GM21529 (cell line): ENCODE measurements at regions not wholly inside any gene's neighbourhood (a gene's known extent, or its start where the extent isn't known, plus 50 kb on each side); places are given as distances from the start of the nearest gene placed in this dataset.

Source experiments
- ATAC-seq: cut with Tn5 transposase; IDR thresholded peaks from one replicate; pipeline ENCODE4 v1.9.1; 2021; ENCODE audit not compliant: unreplicated experiment

GRCh38 chr13:84528408-84529070 is 646.3 kb upstream of the SLITRK1 start:
- no peak for ATAC-seq

- ATAC-seq = no peak
Observed at GRCh38 chr13:84525865-84526264, 643.6 kb upstream of the SLITRK1 start.

- ATAC-seq = no peak
Observed at GRCh38 chr13:84524586-84524985, 642.3 kb upstream of the SLITRK1 start.

- no peak for ATAC-seq
Observed at GRCh38 chr13:84500016-84500415, 617.7 kb upstream of the SLITRK1 start.

- ATAC-seq = no peak
Observed at GRCh38 chr13:84497613-84498012, 615.3 kb upstream of the SLITRK1 start.

GRCh38 chr13:84491952-84492351 is 609.7 kb upstream of the SLITRK1 start:
- no peak for ATAC-seq

GRCh38 chr13:84487752-84488151 is 605.5 kb upstream of the SLITRK1 start:
- no peak for ATAC-seq

GRCh38 chr13:84481958-84482357 is 599.7 kb upstream of the SLITRK1 start:
- ATAC-seq = no peak

GRCh38 chr13:84479656-84480055 is 597.4 kb upstream of the SLITRK1 start:
- ATAC-seq = no peak

GRCh38 chr13:84470528-84470927 is 588.3 kb upstream of the SLITRK1 start:
- no peak for ATAC-seq

GRCh38 chr13:84466461-84466860 is 584.2 kb upstream of the SLITRK1 start:
- ATAC-seq = no peak

GRCh38 chr13:84460989-84461388 is 578.7 kb upstream of the SLITRK1 start:
- no peak for ATAC-seq

- ATAC-seq = no peak
Observed at GRCh38 chr13:84455143-84455905, 573.0 kb upstream of the SLITRK1 start.

GRCh38 chr13:84447640-84447978 is 565.3 kb upstream of the SLITRK1 start:
- no peak for ATAC-seq

- no peak for ATAC-seq
Observed at GRCh38 chr13:84446972-84447639, 564.8 kb upstream of the SLITRK1 start.

GRCh38 chr13:84445776-84446175 is 563.5 kb upstream of the SLITRK1 start:
- ATAC-seq = no peak

- no peak for ATAC-seq
Observed at GRCh38 chr13:84443463-84443862, 561.2 kb upstream of the SLITRK1 start.

- no peak for ATAC-seq
Observed at GRCh38 chr13:84439108-84439507, 556.8 kb upstream of the SLITRK1 start.

- no peak for ATAC-seq
Observed at GRCh38 chr13:84433024-84433423, 550.8 kb upstream of the SLITRK1 start.

- no peak for ATAC-seq
Observed at GRCh38 chr13:84431646-84432045, 549.4 kb upstream of the SLITRK1 start.

GRCh38 chr13:84430446-84430845 is 548.2 kb upstream of the SLITRK1 start:
- no peak for ATAC-seq

- ATAC-seq = no peak
Observed at GRCh38 chr13:84430015-84430414, 547.7 kb upstream of the SLITRK1 start.
